ENCODE measurements at regions not wholly inside any gene's neighbourhood (a gene's known extent, or its start where the extent isn't known, plus 50 kb on each side); places are given as distances from the start of the nearest gene placed in this dataset.

DNA sequence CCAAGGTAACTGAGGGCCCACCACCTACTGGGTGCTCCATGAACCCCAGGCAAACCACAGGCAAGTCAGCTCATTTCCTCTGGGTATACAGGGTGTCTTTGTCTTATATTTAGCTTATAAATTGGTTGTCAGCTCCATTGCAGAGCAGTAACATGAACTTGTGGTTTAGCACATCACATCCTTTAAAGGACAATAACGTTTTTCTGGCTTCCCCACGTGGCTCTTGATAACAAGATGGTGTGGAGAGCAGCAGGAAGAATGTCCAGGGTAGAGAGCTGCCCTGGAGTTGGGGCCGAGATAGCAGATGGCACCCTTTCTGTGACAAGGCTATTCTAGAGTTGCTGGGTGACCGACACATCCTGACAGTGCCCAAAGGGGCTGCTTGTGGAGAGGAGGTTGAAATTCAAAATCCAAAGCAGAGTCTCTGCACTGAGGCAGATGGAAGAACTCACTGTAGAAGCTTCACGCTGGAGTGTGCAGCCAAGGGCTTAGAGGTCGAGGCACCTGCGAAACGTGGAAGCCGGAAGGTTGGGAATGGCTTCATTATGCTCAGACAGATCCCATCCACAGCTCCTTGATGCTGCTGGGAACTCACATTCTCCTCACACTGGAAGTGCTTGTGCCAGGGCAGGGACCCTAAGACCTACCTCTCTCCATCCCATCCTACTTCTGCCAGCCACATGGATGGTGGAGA lies 133.0 kb upstream of the FRY start:
- Histone ChIP-seq H2AFZ (no peak overlapping the region), H3K27me3 (ENCODE audit: insufficient read depth) (no peaks in the 10 kb centered on the region), H3K4me3 (no peak overlapping the region), H4K20me1 (replicated peaks; ENCODE audit: insufficient read depth) (no peaks in the 10 kb centered on the region), H3K9me2 (ENCODE audit: insufficient read depth) (no peaks in the 10 kb centered on the region), H3K79me2 (replicated peaks; ENCODE audit: insufficient read depth) (no peaks in the 10 kb centered on the region), H3K36me3 (ENCODE audit: insufficient read depth) (no peaks in the 10 kb centered on the region), H3K4me1 (ENCODE audit: insufficient read depth) (peaks cover 3% of the 10 kb centered on the region; the same call in 1 of the 2 replicates), H3F3A (replicated peaks; ENCODE audit: low read depth) (no peaks in the 10 kb centered on the region), H3K4me2 (no peak overlapping the region), H3K27ac (ENCODE audit: low read depth) (no peak overlapping the region)
- DNase-seq (ENCODE audit: low spot score): no peak
- Mint-ChIP-seq H3K4me1 (peaks cover 6% of the 10 kb centered on the region; the same call in 2 of the 3 replicates), H3K27ac (no peak overlapping the region), H3K9me3 (no peaks in the 10 kb centered on the region; the same call in 2 of the 3 replicates), H3K36me3 (ENCODE audit: low read depth) (no peaks in the 10 kb centered on the region), H3K4me3 (no peak overlapping the region), H3K27me3 (ENCODE audit: insufficient read depth, low read depth, poor library complexity) (peaks cover 4% of the 10 kb centered on the region)
- ATAC-seq: peak; percentile 42; the same call in 2 of the 3 replicates
- TF ChIP-seq EZH2 (IDR thresholded peaks at IDR 0.05; ENCODE audit: low read depth, unreplicated experiment) (no peak), CREB1 (CRISPR knock-in tag; IDR thresholded peaks at IDR 0.05; ENCODE audit: low read depth) (no peak), ZNF114 (CRISPR knock-in tag; IDR thresholded peaks at IDR 0.05) (no peak), JUNB (IDR thresholded peaks at IDR 0.05; ENCODE audit: unreplicated experiment) (no peak), STAT1 (IDR thresholded peaks at IDR 0.05; ENCODE audit: unreplicated experiment) (no peak), NANOG (IDR thresholded peaks at IDR 0.05; ENCODE audit: borderline replicate concordance) (no peak), POLR2AphosphoS5 (IDR thresholded peaks at IDR 0.05; ENCODE audit: low read depth) (no peak), ZNF331 (CRISPR knock-in tag; IDR thresholded peaks at IDR 0.05; ENCODE audit: low read depth) (no peak), EZH2phosphoT487 (IDR thresholded peaks at IDR 0.05; ENCODE audit: unreplicated experiment) (no peak)
- TF ChIP-seq, protein P1, sequence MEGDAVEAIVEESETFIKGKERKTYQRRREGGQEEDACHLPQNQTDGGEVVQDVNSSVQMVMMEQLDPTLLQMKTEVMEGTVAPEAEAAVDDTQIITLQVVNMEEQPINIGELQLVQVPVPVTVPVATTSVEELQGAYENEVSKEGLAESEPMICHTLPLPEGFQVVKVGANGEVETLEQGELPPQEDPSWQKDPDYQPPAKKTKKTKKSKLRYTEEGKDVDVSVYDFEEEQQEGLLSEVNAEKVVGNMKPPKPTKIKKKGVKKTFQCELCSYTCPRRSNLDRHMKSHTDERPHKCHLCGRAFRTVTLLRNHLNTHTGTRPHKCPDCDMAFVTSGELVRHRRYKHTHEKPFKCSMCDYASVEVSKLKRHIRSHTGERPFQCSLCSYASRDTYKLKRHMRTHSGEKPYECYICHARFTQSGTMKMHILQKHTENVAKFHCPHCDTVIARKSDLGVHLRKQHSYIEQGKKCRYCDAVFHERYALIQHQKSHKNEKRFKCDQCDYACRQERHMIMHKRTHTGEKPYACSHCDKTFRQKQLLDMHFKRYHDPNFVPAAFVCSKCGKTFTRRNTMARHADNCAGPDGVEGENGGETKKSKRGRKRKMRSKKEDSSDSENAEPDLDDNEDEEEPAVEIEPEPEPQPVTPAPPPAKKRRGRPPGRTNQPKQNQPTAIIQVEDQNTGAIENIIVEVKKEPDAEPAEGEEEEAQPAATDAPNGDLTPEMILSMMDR (conservative IDR thresholded peaks at IDR 0.05; ENCODE audit: low read depth in 2 of 2): no peak
- TF ChIP-seq, protein P2, sequence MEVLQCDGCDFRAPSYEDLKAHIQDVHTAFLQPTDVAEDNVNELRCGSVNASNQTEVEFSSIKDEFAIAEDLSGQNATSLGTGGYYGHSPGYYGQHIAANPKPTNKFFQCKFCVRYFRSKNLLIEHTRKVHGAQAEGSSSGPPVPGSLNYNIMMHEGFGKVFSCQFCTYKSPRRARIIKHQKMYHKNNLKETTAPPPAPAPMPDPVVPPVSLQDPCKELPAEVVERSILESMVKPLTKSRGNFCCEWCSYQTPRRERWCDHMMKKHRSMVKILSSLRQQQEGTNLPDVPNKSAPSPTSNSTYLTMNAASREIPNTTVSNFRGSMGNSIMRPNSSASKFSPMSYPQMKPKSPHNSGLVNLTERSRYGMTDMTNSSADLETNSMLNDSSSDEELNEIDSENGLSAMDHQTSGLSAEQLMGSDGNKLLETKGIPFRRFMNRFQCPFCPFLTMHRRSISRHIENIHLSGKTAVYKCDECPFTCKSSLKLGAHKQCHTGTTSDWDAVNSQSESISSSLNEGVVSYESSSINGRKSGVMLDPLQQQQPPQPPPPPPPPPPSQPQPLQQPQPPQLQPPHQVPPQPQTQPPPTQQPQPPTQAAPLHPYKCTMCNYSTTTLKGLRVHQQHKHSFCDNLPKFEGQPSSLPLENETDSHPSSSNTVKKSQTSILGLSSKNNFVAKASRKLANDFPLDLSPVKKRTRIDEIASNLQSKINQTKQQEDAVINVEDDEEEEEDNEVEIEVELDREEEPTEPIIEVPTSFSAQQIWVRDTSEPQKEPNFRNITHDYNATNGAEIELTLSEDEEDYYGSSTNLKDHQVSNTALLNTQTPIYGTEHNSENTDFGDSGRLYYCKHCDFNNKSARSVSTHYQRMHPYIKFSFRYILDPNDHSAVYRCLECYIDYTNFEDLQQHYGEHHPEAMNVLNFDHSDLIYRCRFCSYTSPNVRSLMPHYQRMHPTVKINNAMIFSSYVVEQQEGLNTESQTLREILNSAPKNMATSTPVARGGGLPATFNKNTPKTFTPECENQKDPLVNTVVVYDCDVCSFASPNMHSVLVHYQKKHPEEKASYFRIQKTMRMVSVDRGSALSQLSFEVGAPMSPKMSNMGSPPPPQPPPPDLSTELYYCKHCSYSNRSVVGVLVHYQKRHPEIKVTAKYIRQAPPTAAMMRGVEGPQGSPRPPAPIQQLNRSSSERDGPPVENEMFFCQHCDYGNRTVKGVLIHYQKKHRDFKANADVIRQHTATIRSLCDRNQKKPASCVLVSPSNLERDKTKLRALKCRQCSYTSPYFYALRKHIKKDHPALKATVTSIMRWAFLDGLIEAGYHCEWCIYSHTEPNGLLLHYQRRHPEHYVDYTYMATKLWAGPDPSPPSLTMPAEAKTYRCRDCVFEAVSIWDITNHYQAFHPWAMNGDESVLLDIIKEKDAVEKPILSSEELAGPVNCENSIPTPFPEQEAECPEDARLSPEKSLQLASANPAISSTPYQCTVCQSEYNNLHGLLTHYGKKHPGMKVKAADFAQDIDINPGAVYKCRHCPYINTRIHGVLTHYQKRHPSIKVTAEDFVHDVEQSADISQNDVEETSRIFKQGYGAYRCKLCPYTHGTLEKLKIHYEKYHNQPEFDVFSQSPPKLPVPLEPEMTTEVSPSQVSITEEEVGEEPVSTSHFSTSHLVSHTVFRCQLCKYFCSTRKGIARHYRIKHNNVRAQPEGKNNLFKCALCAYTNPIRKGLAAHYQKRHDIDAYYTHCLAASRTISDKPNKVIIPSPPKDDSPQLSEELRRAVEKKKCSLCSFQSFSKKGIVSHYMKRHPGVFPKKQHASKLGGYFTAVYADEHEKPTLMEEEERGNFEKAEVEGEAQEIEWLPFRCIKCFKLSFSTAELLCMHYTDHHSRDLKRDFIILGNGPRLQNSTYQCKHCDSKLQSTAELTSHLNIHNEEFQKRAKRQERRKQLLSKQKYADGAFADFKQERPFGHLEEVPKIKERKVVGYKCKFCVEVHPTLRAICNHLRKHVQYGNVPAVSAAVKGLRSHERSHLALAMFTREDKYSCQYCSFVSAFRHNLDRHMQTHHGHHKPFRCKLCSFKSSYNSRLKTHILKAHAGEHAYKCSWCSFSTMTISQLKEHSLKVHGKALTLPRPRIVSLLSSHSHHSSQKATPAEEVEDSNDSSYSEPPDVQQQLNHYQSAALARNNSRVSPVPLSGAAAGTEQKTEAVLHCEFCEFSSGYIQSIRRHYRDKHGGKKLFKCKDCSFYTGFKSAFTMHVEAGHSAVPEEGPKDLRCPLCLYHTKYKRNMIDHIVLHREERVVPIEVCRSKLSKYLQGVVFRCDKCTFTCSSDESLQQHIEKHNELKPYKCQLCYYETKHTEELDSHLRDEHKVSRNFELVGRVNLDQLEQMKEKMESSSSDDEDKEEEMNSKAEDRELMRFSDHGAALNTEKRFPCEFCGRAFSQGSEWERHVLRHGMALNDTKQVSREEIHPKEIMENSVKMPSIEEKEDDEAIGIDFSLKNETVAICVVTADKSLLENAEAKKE (CRISPR knock-in tag; IDR thresholded peaks at IDR 0.05): no peak
- TF ChIP-seq, protein P3, sequence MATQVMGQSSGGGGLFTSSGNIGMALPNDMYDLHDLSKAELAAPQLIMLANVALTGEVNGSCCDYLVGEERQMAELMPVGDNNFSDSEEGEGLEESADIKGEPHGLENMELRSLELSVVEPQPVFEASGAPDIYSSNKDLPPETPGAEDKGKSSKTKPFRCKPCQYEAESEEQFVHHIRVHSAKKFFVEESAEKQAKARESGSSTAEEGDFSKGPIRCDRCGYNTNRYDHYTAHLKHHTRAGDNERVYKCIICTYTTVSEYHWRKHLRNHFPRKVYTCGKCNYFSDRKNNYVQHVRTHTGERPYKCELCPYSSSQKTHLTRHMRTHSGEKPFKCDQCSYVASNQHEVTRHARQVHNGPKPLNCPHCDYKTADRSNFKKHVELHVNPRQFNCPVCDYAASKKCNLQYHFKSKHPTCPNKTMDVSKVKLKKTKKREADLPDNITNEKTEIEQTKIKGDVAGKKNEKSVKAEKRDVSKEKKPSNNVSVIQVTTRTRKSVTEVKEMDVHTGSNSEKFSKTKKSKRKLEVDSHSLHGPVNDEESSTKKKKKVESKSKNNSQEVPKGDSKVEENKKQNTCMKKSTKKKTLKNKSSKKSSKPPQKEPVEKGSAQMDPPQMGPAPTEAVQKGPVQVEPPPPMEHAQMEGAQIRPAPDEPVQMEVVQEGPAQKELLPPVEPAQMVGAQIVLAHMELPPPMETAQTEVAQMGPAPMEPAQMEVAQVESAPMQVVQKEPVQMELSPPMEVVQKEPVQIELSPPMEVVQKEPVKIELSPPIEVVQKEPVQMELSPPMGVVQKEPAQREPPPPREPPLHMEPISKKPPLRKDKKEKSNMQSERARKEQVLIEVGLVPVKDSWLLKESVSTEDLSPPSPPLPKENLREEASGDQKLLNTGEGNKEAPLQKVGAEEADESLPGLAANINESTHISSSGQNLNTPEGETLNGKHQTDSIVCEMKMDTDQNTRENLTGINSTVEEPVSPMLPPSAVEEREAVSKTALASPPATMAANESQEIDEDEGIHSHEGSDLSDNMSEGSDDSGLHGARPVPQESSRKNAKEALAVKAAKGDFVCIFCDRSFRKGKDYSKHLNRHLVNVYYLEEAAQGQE (IDR thresholded peaks at IDR 0.05; ENCODE audit: unreplicated experiment): no peak
- TF ChIP-seq, protein P4, sequence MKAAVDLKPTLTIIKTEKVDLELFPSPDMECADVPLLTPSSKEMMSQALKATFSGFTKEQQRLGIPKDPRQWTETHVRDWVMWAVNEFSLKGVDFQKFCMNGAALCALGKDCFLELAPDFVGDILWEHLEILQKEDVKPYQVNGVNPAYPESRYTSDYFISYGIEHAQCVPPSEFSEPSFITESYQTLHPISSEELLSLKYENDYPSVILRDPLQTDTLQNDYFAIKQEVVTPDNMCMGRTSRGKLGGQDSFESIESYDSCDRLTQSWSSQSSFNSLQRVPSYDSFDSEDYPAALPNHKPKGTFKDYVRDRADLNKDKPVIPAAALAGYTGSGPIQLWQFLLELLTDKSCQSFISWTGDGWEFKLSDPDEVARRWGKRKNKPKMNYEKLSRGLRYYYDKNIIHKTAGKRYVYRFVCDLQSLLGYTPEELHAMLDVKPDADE (IDR thresholded peaks at IDR 0.05): no peak

Data from GM23338 (cell line).